ENCODE measurements at regions not wholly inside any gene's neighbourhood (a gene's known extent, or its start where the extent isn't known, plus 50 kb on each side); places are given as distances from the start of the nearest gene placed in this dataset.

DNA sequence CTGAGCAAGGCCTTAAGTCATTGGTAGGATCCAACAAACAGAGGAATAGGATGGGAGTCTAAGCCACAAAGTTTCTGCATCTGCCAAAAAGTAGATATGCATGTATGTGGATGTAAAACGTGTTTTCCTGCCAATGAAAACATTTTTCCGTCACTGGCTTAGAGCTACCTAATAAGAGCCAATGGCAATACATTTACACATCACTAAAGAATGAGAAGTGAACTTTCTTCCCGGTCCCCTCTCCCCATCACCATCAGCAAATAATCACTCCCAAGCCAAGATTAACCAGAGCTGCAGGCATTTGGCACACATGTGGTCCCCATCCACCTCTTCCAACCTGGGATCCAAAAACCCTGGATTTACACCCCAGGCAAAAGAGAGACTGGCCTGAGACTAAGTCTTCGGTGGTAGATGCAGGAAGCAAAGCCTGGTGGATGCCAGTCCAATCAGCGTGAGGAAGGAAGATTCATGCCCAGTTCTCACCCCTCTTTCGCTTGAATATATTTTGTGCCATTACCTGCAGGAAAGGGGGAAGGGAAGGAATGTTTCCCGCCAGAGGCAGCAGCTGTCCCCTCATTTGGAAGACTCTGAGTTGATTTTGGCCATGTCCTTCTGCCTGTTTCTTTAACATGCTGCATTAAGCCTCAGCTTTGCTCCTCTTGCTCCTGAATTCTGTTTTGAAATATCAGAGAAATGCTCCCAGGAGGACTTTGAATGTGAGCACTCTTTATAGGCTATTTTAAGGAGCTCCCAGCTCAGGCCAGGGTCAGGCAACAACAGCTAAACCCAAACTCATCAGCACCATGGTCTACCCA lies 131.4 kb downstream of the CHIC2 start:
- TF ChIP-seq, protein P1, sequence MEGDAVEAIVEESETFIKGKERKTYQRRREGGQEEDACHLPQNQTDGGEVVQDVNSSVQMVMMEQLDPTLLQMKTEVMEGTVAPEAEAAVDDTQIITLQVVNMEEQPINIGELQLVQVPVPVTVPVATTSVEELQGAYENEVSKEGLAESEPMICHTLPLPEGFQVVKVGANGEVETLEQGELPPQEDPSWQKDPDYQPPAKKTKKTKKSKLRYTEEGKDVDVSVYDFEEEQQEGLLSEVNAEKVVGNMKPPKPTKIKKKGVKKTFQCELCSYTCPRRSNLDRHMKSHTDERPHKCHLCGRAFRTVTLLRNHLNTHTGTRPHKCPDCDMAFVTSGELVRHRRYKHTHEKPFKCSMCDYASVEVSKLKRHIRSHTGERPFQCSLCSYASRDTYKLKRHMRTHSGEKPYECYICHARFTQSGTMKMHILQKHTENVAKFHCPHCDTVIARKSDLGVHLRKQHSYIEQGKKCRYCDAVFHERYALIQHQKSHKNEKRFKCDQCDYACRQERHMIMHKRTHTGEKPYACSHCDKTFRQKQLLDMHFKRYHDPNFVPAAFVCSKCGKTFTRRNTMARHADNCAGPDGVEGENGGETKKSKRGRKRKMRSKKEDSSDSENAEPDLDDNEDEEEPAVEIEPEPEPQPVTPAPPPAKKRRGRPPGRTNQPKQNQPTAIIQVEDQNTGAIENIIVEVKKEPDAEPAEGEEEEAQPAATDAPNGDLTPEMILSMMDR (IDR thresholded peaks at IDR 0.05): no peak
- TF ChIP-seq EP300 (IDR thresholded peaks at IDR 0.05; ENCODE audit: borderline replicate concordance in 1 of 2, low read depth in 1 of 2, low read length in 1 of 2): no peak; a peak in 1 of 4 replicates
- TF ChIP-seq MXI1 (IDR thresholded peaks at IDR 0.05; ENCODE audit: low read depth, low read length): no peak
- no peak for TF ChIP-seq POLR2AphosphoS5 (IDR thresholded peaks at IDR 0.05; ENCODE audit: low read depth, low read length)
